Breast epithelium (tissue), 4 donors: ENCODE measurements at regions not wholly inside any gene's neighbourhood (a gene's known extent, or its start where the extent isn't known, plus 50 kb on each side); places are given as distances from the start of the nearest gene placed in this dataset.

ENCODE experiments used
- DNase-seq, 2 donors: peaks; one replicate each; pipeline ENCODE4 v3.0.0-alpha.2; 2019; ENCODE audit warnings: low spot score in 2 of 2
- H3K27ac ChIP-seq, 2 donors: fragments of 200-600 bp; sonication (generic) in 1 of 2; one replicate each; pipeline ENCODE4 v1.5.1; 2016 to 2019; ENCODE audit warnings: mild to moderate bottlenecking in 1 of 2
- H3K27me3 ChIP-seq, 2 donors: fragments of 200-600 bp; sonication (generic) in 1 of 2; one replicate each; pipeline versions ENCODE4 v1.5.1 to v1.6.0; 2017 to 2019; ENCODE audit warnings: control low read depth in 1 of 2, mild to moderate bottlenecking in 1 of 2
- H3K36me3 ChIP-seq: fragments of 200-600 bp; one replicate; pipeline ENCODE4 v1.5.1; 2019
- H3K4me1 ChIP-seq, 2 donors: fragments of 200-600 bp; sonication (generic); one replicate each; pipeline ENCODE4 v1.5.1; 2016 to 2019; ENCODE audit warnings: control low read depth in 1 of 2
- H3K4me3 ChIP-seq, 3 donors: fragments of 200-600 bp; sonication (generic); 1 replicate in 2 of 3; 2 replicates in 1 of 3; pipeline ENCODE4 v1.5.1; 2016 to 2019; ENCODE audit warnings: mild to moderate bottlenecking in 3 of 3, moderate library complexity in 2 of 3
- H3K9me3 ChIP-seq, 2 donors: fragments of 200-600 bp; sonication (generic) in 1 of 2; one replicate each; pipeline ENCODE4 v1.5.1; 2016 to 2019; ENCODE audit warnings: control low read depth in 1 of 2
- POLR2A ChIP-seq: fragments of 450-650 bp; IDR thresholded peaks from one replicate; pipeline ENCODE4 v1.6.1; 2016; ENCODE audit warnings: antibody characterized with exemption, mild to moderate bottlenecking, moderate library complexity
- POLR2AphosphoS5 ChIP-seq, 3 donors: sonication (generic); formaldehyde crosslinking; IDR thresholded peaks; one replicate each; pipeline ENCODE4 v1.6.1; 2017; ENCODE audit warnings: antibody characterized with exemption in 3 of 3
- intact Hi-C: fragments of 100-400 bp; cut with DNase I; formaldehyde crosslinking; loops from one replicate; pipeline ENCODE4 v1.15.1; 2023; ENCODE audit warnings: low total_unique reads
- TF ChIP-seq, protein P1 (sequence below), 3 donors: fragments of 450-650 bp; IDR thresholded peaks; one replicate each; pipeline ENCODE4 v1.5.1; 2016 to 2017; ENCODE audit warnings: antibody characterized with exemption in 3 of 3, mild to moderate bottlenecking in 3 of 3, moderate library complexity in 3 of 3

DNA sequence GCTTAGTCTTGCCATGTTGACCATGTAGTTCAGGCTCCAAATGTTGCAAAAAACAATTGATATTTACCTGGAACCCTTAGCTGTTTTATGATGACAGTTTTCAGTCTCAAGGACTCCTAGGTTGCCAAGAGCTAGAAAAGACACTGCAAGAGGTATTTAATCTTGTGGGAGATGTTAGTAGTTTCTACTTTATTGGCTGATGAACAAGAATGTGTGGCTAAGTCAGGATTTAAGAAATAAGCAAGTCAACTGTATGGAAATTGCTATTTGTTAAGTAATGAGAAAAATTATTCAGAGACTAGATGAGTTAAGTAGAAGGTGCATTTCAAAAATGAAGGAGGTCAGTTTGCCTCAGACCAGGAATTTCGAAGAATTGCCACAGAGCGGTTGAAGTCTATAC lies 639.7 kb upstream of the USP24 start:
- TF ChIP-seq, protein P1, sequence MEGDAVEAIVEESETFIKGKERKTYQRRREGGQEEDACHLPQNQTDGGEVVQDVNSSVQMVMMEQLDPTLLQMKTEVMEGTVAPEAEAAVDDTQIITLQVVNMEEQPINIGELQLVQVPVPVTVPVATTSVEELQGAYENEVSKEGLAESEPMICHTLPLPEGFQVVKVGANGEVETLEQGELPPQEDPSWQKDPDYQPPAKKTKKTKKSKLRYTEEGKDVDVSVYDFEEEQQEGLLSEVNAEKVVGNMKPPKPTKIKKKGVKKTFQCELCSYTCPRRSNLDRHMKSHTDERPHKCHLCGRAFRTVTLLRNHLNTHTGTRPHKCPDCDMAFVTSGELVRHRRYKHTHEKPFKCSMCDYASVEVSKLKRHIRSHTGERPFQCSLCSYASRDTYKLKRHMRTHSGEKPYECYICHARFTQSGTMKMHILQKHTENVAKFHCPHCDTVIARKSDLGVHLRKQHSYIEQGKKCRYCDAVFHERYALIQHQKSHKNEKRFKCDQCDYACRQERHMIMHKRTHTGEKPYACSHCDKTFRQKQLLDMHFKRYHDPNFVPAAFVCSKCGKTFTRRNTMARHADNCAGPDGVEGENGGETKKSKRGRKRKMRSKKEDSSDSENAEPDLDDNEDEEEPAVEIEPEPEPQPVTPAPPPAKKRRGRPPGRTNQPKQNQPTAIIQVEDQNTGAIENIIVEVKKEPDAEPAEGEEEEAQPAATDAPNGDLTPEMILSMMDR (IDR thresholded peaks at IDR 0.05), result no peak
- TF ChIP-seq POLR2A, result no peak
- H3K27ac ChIP-seq, result no peak overlapping the region
- no peaks in the 10 kb centered on the region for H3K27me3 ChIP-seq
- H3K4me3 ChIP-seq, result no peak overlapping the region
- no peaks in the 10 kb centered on the region for H3K36me3 ChIP-seq
- no peaks in the 10 kb centered on the region for H3K4me1 ChIP-seq
- H3K9me3 ChIP-seq, result no peaks in the 10 kb centered on the region
- intact Hi-C loops, result no loop called here
- DNase-seq, result no peak

DNA sequence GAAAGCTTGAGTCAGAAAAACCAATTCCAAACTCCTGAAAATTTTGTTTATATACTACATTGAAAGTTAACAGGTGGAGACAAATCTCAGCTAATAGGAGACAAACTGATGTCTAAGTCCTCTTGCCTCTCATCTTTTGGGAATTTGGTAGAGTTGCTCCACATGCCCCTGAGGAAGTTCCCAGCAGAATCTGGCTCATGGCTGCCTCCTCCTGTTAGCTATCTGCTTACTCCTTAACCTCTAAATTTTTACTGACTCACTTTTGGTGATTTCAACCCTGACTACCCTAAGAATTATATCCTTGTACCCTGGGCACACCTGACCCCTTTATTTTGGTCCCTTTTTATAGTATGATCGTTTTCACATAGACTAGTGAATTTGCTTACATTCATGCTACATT lies 633.7 kb upstream of the USP24 start:
- no peak overlapping the region for H3K4me3 ChIP-seq
- DNase-seq, result no peak
- intact Hi-C loops, result no loop called here
- TF ChIP-seq POLR2A, result no peak
- TF ChIP-seq, protein P1 (IDR thresholded peaks at IDR 0.05), result no peak
- no peak for TF ChIP-seq POLR2AphosphoS5 (IDR thresholded peaks at IDR 0.05)
- H3K9me3 ChIP-seq, result no peaks in the 10 kb centered on the region
- H3K27ac ChIP-seq, result no peak overlapping the region
- H3K36me3 ChIP-seq, result no peaks in the 10 kb centered on the region
- H3K4me1 ChIP-seq, result no peaks in the 10 kb centered on the region
- no peaks in the 10 kb centered on the region for H3K27me3 ChIP-seq

DNA sequence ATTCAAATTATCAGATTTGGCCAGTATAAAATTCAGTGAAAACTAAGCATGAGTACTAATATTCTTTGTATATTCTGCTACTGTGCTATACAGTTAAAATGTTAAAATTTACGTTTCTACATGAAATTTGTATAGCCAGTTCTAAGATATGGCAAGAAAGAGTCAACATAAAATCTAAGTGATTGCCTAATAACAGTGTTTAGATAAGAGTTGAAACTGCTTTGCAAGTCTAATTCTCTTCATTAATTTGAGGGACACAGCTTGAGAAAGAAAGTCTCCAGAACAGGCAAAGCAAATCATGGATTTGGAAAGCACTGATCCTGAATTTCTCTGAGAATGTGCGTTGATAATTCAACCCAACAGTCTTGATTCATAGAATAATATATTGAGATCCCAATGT lies 630.9 kb upstream of the USP24 start:
- no peaks in the 10 kb centered on the region for H3K4me1 ChIP-seq
- no peaks in the 10 kb centered on the region for H3K9me3 ChIP-seq
- H3K4me3 ChIP-seq, result no peak overlapping the region
- no peaks in the 10 kb centered on the region for H3K27me3 ChIP-seq
- DNase-seq, result no peak
- TF ChIP-seq, protein P1 (IDR thresholded peaks at IDR 0.05), result no peak
- TF ChIP-seq POLR2A (no peak), POLR2AphosphoS5 (IDR thresholded peaks at IDR 0.05) (no peak)
- intact Hi-C loops, result no loop called here
- H3K27ac ChIP-seq, result no peak overlapping the region
- no peaks in the 10 kb centered on the region for H3K36me3 ChIP-seq

DNA sequence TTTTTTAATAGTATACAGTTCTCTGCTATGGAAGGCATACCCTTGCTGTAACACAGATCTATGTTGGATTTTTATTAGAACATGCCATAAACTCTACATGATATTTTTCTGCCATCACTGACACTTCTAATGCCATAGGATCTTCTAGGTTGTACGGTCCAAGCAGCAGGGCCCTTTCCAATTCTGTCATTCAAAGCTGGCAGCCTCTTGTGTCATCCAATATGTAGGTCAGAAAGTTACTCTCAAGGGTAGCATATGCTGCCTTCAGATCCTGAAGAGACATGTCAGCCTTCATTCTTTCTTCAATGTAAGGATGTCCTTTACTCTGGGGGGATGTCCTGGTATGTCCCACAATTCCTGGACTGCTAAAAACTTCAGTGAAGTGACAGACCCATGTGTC lies 629.2 kb upstream of the USP24 start:
- Histone ChIP-seq H3K4me1 (no peaks in the 10 kb centered on the region), H3K27me3 (no peaks in the 10 kb centered on the region), H3K9me3 (no peaks in the 10 kb centered on the region), H3K36me3 (no peaks in the 10 kb centered on the region), H3K27ac (no peak overlapping the region), H3K4me3 (no peak overlapping the region)
- intact Hi-C loops, result loop anchor here (1.0 kb wide), 1 partner anchor 32 kb away; no protein-coding TSS in a partner anchor
- TF ChIP-seq, protein P1 (IDR thresholded peaks at IDR 0.05), result no peak
- TF ChIP-seq POLR2AphosphoS5 (IDR thresholded peaks at IDR 0.05) (no peak), POLR2A (no peak)
- DNase-seq, result no peak

DNA sequence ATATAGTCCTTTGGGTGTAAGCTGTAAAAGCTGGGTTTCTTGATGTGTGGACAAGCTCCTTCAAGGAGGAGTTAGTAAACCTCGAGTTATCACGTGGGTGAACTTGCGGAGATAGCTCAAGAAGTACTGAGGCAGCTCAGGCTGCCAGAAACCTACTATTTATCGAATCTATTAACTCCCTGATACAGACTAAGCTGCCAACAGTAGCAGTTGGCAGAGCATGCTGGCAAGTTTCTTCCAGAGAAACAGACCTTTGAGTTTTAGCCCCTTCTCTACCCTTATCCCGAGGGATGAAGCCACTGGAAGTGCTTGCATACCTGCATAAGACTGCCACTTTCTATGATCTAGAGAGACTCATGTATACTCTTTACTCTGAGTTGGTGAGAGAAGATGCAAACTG lies 624.5 kb upstream of the USP24 start:
- Histone ChIP-seq H3K27ac (no peak overlapping the region), H3K27me3 (no peaks in the 10 kb centered on the region), H3K9me3 (no peaks in the 10 kb centered on the region), H3K4me3 (no peak overlapping the region), H3K36me3 (no peaks in the 10 kb centered on the region), H3K4me1 (no peaks in the 10 kb centered on the region)
- intact Hi-C loops, result no loop called here
- TF ChIP-seq POLR2A (no peak), POLR2AphosphoS5 (IDR thresholded peaks at IDR 0.05) (no peak)
- TF ChIP-seq, protein P1 (IDR thresholded peaks at IDR 0.05), result no peak
- DNase-seq, result no peak
